ENCODE measurements at regions not wholly inside any gene's neighbourhood (a gene's known extent, or its start where the extent isn't known, plus 50 kb on each side); places are given as distances from the start of the nearest gene placed in this dataset.

- TF ChIP-seq CTCF (IDR thresholded peaks at IDR 0.05) (no peak), POLR2AphosphoS5 (IDR thresholded peaks at IDR 0.05; ENCODE audit: low read depth, low read length) (no peak)
Measured at GRCh38 chr2:71773218-71773617, 319.9 kb downstream of the DYSF start.
